ENCODE measurements at regions not wholly inside any gene's neighbourhood (a gene's known extent, or its start where the extent isn't known, plus 50 kb on each side); places are given as distances from the start of the nearest gene placed in this dataset.
A peak's percentile ranks its signal among the peaks of the same experiment; 100 is the strongest.

DNA sequence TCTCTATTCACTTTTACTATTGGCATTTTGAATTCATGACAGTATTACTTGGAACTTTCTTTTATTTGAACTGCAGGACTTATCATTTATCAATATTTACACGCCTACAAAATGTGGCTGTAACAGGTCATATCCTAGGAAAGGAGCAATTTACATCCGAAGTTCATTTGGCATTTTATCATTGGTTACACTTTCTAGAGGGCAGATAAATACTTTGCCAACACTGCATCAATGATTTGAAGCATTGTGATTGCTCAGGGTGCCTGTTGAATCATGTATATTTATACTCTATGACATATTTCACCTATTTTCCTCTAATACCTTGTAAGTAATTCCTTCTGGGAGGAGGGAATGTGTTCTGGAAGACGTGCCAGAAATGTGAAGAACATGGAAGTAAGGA, 136.7 kb downstream of the MID1IP1 start:
- WGBS, 2 donors = 29 to 48% methylated on average over 3 of the region's 3 CpGs
- no peaks in the 10 kb centered on the region for H3K36me3 ChIP-seq
- no peaks in the 10 kb centered on the region for H3K9me3 ChIP-seq
- TF ChIP-seq CTCF (IDR thresholded peaks at IDR 0.05) (no peak), POLR2A (IDR thresholded peaks at IDR 0.05) (no peak)
- intact Hi-C loops (cut with DNase I) = no loop called here
- DNase-seq = no peak
- H3K4me3 ChIP-seq = no peak overlapping the region
- H3K27ac ChIP-seq = no peak overlapping the region
- peaks cover 0 to 9% (median 8%) of the 10 kb centered on the region in 3 donors for H3K4me1 ChIP-seq
- no peaks in the 10 kb centered on the region for H3K27me3 ChIP-seq

DNA sequence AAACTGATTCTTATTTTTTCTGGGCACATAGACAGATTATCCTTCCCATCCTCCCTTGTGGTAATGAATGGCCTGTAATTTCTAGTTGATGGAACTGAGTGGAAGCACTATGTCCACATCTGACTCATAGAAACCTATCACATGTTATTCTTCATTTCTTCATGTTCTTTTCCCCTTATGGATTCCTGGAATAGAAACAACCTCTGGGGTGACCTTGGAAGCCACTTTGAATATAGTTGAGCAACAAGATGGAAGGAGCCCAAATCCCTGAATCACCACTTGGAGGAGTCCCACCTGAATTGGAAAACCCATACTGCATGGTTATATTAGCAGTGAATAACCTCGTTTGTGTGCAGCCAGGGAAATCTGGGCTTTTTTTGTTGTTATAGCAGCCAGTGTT, 137.8 kb downstream of the MID1IP1 start:
- intact Hi-C loops (cut with DNase I) = no loop called here
- Histone ChIP-seq H3K9me3 (no peaks in the 10 kb centered on the region), H3K4me1 (peaks cover 0 to 9% (median 8%) of the 10 kb centered on the region in 3 donors), H3K4me3 (no peak overlapping the region), H3K27ac (no peak overlapping the region), H3K27me3 (no peaks in the 10 kb centered on the region), H3K36me3 (no peaks in the 10 kb centered on the region)
- TF ChIP-seq POLR2A (IDR thresholded peaks at IDR 0.05) (no peak), CTCF (IDR thresholded peaks at IDR 0.05) (no peak)
- DNase-seq = no peak
- 15 to 33% methylated on average over 1 of the region's 1 CpG for WGBS, 2 donors

- Histone ChIP-seq H3K36me3 (no peaks in the 10 kb centered on the region), H3K4me3 (no peak overlapping the region), H3K27ac (peak overlapping the region in 3 of 4 donors; percentile 30 to 65 (median 50)), H3K4me1 (peaks cover 0 to 9% (median 8%) of the 10 kb centered on the region in 3 donors), H3K9me3 (peaks cover 0 to 5% (median 0%) of the 10 kb centered on the region in 3 donors), H3K27me3 (no peaks in the 10 kb centered on the region)
- no peak for DNase-seq
- TF ChIP-seq POLR2A (IDR thresholded peaks at IDR 0.05) (no peak), CTCF (IDR thresholded peaks at IDR 0.05) (no peak)
- 40 to 49% methylated on average over 3 of the region's 3 CpGs for WGBS, 2 donors
- intact Hi-C loops (cut with DNase I) = no loop called here
Measured at GRCh38 chrX:38940547-38940946, 139.3 kb downstream of the MID1IP1 start.

DNA sequence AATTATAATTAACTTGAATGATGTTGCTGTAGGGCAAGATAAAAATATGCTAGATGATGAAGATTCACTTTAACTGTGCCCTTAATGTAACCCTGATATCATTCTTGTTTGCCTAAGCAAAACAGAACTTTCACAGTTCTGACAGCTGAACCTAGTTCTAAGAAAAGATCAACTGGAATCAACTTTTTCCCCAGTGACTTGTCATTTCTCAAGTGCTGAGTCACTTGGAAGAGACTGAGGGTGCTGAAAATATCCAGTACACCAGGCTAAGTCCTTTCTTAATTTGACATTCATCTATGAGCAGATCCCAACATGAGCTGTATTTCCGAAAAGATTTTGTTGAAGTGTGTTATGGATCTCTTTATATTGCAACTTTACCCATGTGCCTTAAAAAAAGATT, 140.4 kb downstream of the MID1IP1 start:
- TF ChIP-seq POLR2A (IDR thresholded peaks at IDR 0.05) (no peak), CTCF (IDR thresholded peaks at IDR 0.05) (no peak)
- no peaks in the 10 kb centered on the region for H3K36me3 ChIP-seq
- H3K4me3 ChIP-seq = no peak overlapping the region
- H3K27ac ChIP-seq = peak overlapping the region in 2 of 4 donors; percentile 50 to 65
- 75 to 76% methylated on average over 1 of the region's 1 CpG for WGBS, 2 donors
- H3K4me1 ChIP-seq = peaks cover 0 to 9% (median 8%) of the 10 kb centered on the region in 3 donors
- H3K9me3 ChIP-seq = peaks cover 0 to 5% (median 0%) of the 10 kb centered on the region in 3 donors
- DNase-seq = no peak
- intact Hi-C loops (cut with DNase I) = no loop called here
- no peaks in the 10 kb centered on the region for H3K27me3 ChIP-seq

GRCh38 chrX:38943120-38943519, 141.9 kb downstream of the MID1IP1 start:
- H3K27ac ChIP-seq = no peak overlapping the region
- TF ChIP-seq CTCF (IDR thresholded peaks at IDR 0.05) = no peak
- TF ChIP-seq POLR2A (IDR thresholded peaks at IDR 0.05) = no peak
- H3K27me3 ChIP-seq = no peaks in the 10 kb centered on the region
- intact Hi-C loops (cut with DNase I) = no loop called here
- WGBS, 2 donors = 36 to 64% methylated on average over 1 of the region's 1 CpG
- H3K9me3 ChIP-seq = peaks cover 0 to 5% (median 0%) of the 10 kb centered on the region in 3 donors
- H3K4me3 ChIP-seq = no peak overlapping the region
- peaks cover 0 to 9% (median 8%) of the 10 kb centered on the region in 3 donors for H3K4me1 ChIP-seq
- DNase-seq = no peak
- no peaks in the 10 kb centered on the region for H3K36me3 ChIP-seq
